HG03342 (cell line): ENCODE measurements at regions not wholly inside any gene's neighbourhood (a gene's known extent, or its start where the extent isn't known, plus 50 kb on each side); places are given as distances from the start of the nearest gene placed in this dataset.
"Not testable (repeated sequence)": the region's sequence is repeated elsewhere in the genome, so short reads cannot be mapped to it uniquely, and the experiment has no call there.

Source experiments
- ATAC-seq: cut with Tn5 transposase; IDR thresholded peaks from one replicate; pipeline ENCODE4 v1.9.1; 2021; ENCODE audit warnings: mild to moderate bottlenecking, moderate library complexity; ENCODE audit not compliant: unreplicated experiment

DNA sequence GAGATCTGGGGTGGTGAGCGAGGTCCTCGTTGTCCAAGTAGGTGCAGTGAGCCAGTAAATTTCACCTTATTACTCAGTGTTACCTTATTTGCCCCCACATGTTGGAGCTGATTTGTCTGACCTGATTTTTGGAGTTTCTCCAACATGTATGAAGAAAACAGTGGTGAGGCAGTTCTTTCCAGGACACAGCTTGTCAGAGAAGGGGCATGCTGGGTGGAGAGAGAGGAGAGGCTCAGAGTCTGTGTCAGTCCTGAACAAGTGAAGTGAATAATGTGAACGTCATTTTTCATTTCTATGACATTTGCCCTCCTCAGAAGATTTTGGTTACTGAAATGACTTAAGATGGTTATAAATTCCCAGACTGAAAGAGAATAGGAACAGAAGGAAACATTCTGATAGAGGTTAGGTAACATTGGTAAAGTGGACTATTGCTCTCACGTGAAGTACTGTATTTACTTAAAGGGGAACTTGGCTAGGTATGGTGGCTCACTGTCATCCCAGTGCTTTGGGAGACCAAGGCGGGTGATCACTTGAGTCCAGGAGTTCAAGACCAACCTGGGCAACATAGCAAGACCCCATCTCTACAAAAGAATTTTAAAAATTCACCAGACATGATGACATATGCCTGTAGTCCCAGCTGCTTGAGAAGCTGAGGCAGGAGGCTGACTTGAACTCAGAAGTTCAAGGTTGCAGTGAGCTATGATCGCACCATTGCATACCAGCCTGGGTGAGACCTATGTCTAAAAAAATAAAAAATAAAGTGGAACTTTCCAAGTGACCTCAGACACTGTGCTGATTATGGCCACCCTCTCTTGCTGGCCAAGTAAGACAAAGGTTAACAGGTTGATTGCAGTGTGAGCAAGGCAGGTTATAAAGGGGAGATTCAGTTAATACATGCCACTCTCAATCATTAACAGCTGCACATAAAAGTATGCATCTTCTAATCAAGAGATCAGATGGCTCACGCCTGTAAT, 184.3 kb downstream of the EDN1 start:
- ATAC-seq: no peak

DNA sequence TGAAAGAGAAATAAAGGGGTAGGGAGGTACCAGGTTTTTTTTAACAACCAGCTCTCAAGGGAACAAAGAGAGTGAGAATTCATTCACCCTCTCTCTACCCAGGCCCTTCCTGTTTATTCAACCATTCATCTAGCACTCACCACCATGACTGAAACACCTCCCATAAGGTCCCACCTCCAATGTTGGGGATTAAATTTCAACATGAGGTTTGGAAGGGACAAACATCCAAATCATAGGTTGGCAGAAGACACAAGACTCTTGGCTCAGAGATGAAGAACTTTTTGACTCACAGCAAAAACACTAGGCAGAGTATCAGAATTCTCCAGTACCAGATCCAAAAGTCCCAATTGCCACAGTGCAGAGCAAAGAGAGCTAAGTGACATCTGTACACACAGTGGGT, 186.3 kb downstream of the EDN1 start:
- no peak for ATAC-seq

DNA sequence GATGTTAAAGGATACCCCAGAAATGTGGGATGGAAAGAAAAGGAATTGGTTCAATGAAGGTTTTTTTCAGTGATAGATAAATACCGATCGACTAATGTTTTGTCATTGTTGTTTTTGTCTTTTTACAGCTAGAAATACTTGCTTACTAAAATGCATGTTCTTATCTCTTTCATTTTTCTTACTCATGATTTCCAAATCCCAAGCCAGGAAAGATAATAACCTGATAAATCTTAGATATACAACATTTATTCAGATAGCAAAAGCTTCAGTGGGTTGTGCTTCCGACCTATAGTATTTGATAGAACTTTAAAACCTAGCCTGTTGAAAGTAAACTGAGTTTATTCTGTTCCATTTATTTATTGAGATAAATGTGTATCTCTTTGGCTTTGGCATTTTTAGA, 187.5 kb downstream of the EDN1 start:
- no peak for ATAC-seq

DNA sequence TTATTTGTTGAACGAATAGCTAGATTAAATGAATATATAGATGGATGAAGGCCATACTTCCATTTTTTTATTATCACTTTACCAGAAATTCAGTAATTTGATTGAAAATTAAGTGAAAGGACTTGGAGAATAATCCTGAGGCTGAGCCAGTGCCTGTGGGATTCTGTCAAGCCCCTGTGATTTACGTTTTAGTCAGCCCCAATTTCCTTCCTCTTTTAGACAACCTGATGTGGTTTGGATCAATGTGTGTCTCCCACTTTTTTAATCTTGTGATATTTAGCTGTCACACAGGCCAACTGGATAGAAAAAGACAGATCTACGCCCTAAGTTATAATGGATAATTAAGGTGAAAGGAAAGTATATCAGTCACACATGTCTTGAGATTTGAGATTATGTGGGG, 188.8 kb downstream of the EDN1 start:
- no peak for ATAC-seq

DNA sequence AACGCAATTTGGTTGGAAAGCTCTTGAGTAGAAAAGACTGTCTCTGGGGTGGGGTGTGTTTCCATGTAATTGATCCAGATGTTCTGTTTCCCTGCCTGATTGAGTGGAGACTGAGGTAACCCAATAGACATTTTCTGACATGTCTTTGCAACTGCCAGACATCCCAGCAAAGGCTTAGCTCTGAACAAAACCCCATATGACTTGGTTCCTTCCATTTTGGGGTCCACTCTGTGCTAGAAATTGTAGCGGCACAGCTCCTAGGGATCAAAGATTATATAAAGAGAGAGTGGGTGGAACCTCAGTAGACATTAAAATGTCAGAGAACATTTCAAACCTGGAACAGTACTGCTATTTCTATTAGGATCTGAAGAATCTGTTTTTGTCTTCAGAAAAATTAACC, 189.3 kb downstream of the EDN1 start:
- no peak for ATAC-seq

DNA sequence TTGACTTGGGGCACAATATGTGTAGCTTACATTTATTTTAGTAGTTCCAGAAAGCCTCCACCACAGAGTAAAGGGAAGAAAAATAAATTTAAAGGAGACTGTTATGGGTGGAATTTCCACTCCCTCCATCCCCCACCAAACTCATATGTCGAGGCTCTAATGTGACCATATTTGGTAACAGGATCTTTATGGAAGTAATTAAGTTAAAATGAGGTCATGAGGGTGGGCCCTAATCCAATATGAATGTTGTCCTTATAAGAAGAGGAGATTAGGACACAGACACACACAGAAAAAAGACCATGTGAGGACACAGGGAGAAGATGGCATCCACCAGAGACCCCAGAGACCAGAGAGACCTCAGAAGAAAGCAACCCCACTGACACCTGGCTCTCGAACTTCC, 189.7 kb downstream of the EDN1 start:
- ATAC-seq: no peak

DNA sequence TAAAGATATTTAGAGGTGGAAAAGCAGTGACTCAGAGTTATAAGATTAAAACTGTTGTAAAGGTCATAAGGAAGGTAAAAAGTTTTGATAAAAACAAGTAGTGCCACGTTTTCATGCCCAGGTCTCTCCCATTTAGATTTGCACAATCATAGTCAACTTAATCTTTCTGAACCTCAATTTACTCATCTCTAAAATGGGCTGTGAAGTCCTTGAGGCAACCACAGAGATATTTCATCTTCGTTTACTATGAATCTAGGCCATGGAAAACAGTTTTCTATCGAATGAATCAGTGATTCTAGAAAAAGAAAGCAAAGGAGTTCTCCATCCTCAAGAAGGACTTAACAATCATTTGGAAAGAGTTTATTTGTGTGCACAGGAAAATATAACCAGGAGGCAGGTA, 190.2 kb downstream of the EDN1 start:
- ATAC-seq: no peak

DNA sequence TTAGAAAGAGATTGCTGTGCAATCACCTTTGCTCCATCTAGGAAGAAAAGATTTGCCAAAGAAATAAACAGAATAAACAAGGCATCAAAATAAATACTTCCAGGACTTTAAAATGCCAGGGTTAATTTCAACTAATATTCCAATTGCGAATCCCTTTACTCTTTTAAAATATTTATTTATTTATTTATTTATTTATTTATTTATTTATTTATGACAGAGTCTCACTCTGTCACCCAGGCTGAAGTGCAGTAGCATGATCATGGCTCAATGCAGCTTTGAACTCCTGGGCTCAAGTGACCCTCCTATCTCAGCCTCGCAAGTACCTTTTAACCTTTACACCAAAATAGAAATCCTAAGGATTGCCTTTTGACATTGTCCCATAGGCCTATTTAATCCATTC, 191.1 kb downstream of the EDN1 start:
- no peak for ATAC-seq

DNA sequence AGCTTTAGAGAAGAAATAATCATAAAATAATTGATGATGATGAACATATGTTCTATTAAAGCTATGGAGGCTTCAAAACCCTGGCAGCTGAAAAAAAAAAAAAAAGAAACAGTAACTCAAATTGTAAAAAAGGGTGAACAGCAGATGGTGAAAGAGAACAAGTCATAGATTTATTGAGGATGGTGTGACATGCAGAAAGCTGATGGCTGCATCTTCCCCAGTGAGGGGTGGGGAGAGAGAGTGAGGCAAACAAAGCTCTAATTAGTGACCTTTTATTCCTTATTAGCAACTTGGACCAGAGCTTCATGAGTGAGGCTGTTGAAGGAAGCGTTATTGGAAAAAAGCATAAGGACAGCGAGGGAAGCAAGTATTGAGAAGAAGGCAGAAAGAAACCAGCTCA, 191.7 kb downstream of the EDN1 start:
- ATAC-seq: no peak

DNA sequence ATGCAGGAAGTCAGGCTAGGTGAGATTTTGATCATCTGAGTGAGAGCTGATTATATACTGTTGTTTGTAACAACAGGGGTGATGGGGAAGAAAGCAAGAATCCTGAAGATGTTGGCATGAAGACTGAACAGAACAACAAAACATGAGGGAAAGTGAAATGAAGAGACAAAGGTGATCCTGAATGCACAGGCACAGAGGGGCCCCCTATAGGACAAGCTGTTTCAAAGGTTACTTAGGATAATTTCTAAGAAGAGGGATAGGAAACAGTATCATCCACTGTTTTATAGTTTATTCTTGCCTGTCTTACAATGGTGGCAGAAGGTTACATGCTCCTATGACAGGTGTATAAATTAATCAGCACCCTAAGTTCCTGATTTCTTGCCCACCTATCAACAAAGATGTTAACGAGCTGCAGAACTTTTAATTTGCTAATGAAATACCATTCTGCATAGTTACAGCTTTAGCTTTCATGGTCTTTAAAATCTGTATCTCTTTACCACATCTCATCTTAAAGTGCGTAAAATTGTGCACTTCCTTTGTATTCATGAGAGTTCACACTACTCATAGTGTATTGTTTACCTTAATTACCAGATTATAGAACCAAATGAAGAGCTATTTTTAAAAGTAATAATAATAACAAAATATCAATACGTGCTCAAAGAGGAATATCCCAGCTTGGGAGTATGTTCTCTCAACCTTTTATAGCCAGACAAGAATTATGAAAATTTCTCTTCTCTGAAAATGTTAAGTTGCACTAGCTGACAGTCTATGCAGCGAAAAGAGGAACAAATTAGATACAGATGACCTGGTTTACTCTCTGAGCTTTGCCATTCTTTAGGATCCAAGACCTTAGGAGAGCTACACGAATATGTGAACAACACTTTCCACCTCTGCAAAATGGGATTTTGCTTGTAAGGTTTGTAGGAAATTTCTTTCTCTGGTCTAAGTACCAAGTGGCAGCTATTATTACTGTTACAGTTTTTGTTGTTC, 192.5 kb downstream of the EDN1 start:
- no peak for ATAC-seq

DNA sequence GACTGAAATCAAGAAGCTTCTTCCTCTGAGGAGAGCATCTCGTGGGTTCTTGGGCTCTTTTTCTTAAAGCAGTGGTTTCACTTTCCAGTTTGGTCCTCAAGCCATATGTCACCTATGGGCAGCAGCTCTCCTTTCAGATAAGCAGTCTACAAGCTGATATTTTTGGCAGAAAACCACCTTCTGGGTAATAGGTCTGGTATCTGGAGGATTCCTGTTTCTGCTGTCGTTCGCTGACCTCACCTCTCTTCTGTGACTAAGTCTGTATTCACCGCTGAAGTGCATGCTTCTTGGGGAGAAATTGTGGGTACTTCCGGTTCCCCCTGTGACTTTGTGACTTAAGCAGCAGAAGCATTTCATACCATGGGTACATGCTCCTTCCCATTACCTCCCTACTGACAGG, 193.6 kb downstream of the EDN1 start:
- ATAC-seq: peak; percentile 80

DNA sequence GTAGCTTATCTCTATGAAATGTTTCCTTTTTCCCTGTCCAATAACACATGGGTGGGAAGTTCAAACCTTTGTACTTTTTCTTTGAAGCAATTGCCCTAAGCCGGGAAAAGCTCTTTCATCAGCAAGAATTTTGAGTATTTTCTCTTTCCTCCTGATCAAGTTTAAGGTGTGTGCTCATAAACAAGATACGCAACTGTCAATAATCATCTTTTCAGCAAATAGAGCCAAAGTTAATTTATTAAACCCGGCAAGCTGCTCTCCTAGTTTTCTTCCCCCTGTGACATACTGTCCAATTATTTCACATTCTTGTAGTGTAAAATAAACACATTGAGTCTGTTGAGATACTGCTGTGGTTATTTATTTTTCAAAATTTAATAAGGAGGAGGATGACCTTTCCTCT, 194.4 kb downstream of the EDN1 start:
- ATAC-seq: no peak

DNA sequence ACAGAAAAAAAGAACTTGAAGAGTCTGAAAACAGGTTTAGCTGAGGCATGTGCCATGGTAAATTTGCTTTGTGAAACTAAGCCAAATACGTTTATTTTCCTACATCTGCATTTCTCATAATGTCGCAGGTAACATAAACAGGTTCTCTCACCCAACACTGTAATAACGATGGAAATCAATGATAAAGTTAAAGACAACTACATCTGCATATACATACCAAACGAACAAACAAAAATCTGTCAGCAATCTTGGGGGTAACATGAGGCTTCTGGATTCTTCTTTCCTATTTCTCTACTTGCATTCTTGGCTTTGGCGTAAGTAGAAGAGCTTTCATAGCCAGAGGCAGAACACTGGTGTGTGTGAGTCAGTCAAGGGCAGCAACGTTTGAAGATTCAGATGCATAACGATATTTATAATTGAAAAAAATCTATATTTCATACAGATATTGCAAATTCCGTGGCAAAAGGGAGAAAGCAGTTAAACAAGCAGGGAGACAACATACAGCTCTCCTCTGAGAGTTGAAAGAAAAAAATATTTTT, 195.1 kb downstream of the EDN1 start:
- no peak for ATAC-seq

DNA sequence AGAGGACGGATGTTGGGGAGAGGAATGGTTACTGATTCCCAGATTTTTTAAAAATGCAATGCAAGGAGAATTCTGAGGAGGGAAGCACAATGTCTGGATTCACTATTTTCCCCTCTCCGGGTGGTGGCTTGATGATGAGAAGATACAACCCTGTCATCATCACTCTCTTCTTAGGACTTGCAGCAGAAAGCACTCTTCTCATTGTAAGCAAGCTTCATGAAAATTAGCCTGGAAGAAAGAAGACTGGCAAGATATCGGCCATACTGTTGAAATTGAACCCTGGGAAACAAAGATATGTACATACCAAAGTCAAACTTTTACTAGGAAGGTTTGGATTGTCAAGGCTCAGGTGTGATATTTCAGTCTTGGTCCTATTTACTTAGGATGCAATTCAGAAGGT, 195.7 kb downstream of the EDN1 start:
- ATAC-seq: no peak

DNA sequence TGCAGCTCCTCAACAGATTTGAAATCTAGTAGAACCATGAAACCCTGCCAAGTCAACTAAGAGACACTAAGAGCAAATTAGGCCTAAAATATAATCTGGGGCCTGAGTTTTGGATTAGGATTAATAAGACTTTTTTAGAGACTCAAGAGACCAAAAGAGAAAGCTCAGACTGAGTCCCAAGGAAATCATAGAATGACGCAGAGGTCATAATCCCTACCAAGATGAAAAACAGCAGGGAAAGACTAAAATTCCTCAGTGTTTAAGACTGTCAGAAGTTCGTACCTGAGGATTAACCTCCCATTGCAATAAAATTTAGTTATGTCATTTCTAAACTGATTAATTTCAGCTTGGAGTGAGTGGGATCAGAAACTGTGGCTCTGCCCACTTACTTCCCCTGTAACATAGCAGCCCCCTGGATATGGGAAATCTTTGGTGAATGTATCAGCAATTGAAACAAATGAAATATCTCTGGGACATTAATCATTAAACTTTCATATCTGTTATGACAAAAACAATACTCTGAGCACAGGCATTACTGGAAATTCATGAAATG, 200.3 kb downstream of the EDN1 start:
- ATAC-seq: no peak

DNA sequence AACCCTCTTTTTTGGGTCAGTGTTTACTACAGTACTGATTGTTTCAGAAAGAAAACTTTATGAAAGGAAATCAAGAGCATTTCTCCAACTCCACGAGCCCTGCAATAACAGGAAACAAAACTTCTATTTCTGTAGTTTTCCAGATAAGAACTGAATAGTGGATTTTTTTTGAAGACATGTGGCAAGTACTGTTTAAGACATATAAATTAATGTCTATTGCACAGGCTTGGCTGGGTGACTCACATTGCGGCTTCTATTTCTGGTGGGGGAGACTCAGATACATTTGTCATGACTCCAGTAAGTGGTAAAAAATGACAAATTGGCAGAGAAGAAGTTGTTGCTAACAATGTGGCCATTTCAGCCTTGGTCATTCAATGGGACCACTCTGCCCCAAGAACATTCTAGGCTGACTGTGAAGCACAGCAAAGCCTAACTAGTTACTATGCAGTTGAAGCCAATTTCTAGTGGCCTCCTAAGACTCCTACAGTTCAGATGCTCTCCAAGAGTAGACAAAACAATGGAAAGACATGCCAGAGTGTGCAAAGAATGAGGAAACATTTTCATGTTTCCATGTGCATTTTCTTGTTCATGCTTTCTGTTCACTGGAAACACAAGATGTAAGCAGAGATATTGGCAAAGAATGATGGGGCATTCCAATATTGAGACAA, 200.9 kb downstream of the EDN1 start:
- ATAC-seq: no peak

DNA sequence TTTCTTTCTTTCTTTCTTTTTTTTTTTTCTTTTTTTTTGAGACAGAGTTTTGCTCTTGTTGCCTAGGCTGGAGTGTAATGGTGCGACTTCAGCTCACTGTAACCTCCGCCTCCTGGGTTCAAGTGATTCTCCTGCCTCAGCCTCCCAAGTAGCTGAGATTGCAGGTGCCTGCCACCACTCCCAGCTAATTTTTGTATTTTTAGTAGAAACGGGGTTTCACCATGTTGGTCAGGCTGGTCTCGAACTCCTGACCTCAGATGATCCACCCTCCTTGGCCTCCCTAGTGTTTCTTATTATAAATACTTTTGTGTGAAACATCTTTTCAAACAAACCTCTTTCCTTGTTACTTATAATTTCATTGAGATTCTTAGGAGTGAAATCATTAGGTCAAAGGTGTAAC, 202.8 kb downstream of the EDN1 start:
- ATAC-seq: not testable (repeated sequence)

DNA sequence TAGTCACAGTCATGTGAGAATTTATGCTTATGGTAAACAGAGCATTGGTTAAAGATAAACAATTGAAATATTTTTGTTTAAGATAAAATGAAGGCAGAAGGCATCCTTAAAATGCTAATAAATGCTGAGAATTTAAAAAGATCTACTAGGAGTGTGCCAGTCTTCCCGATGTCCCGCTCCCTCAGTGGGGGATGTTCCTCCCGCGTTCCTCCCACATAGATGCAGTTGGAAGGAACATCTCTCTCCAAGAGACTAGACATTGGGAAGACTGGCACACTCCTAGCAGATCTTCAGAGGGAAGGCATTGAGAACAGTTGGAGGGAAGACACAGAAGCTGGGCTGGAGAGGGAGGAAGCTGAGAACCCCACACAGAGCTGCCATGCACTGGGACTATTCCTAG, 203.3 kb downstream of the EDN1 start:
- ATAC-seq: no peak

DNA sequence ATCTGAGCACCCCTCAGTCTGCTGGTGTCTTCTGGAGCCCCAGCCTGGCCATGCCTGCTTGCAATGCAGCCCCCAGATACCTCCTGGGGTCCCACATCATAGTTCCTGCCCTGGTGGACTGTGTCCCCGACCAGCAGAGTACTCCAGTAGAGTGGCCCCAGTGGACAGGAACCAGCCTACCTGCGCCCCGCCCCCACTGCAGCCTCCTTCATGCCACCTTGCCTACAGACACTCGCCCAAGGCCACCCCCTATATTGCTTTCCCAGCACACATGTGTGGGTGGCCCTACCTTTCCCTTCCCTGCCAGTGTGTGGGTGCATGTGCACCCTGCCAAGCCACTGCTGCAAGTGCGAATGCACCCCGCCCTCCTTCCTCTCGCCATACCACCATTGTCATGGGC, 204.0 kb downstream of the EDN1 start:
- no peak for ATAC-seq

DNA sequence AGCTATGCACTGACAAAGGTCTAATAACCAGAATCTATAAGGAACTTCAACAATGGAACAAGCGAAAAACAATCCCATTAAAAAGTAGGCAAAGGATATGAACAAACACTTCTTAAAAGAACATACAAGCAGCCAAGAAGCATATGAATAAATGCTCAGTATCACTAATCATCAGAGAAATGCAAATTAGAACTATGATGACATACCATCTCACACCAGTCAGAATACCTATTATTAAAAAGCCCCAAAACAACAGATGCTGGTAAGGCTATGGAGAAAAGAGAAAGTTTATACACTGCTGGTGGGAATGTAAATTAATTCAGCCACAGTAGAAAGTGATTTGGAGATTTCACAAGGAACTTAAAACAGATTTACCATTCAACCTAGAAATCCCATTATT, 211.8 kb downstream of the EDN1 start:
- no peak for ATAC-seq
